ENCODE measurements at regions not wholly inside any gene's neighbourhood (a gene's known extent, or its start where the extent isn't known, plus 50 kb on each side); places are given as distances from the start of the nearest gene placed in this dataset.

GRCh38 chr3:88785841-88786240, 321.6 kb upstream of the EPHA3 start:
- TF ChIP-seq CTCF (IDR thresholded peaks at IDR 0.05) = no peak
- TF ChIP-seq CBX2 (IDR thresholded peaks at IDR 0.05; ENCODE audit: borderline replicate concordance, low read depth) = no peak
- TF ChIP-seq POLR2A (IDR thresholded peaks at IDR 0.05; ENCODE audit: low read length) = no peak
